Adrenal gland (tissue), 9 donors: ENCODE measurements at regions not wholly inside any gene's neighbourhood (a gene's known extent, or its start where the extent isn't known, plus 50 kb on each side); places are given as distances from the start of the nearest gene placed in this dataset.

Experiments
- DNase-seq, 7 donors: peaks; one replicate each; pipeline ENCODE4 v3.0.0-alpha.2; 2019 to 2020
- H3K27ac ChIP-seq, 5 donors: fragments of 200-600 bp; sonication (generic) in 4 of 5; 1 replicate in 3 of 5; 2 replicates in 2 of 5; pipeline versions ENCODE4 v1.5.1 to v1.8.0; 2016 to 2020; ENCODE audit warnings: mild to moderate bottlenecking in 1 of 5
- H3K27me3 ChIP-seq: fragments of 200-600 bp; 2 replicates; pipeline ENCODE4 v1.8.0; 2021
- H3K36me3 ChIP-seq, 2 donors: fragments of 200-600 bp; replicated peaks in 1 of 2; 1 replicate in 1 of 2; 2 replicates in 1 of 2; pipeline versions ENCODE4 v1.5.1 to v1.8.0; 2018 to 2022
- H3K4me1 ChIP-seq, 2 donors: fragments of 200-600 bp; replicated peaks in 1 of 2; 1 replicate in 1 of 2; 2 replicates in 1 of 2; pipeline versions ENCODE4 v1.5.1 to v1.8.0; 2018 to 2021
- H3K4me3 ChIP-seq, 4 donors: fragments of 200-600 bp; sonication (generic) in 3 of 4; one replicate each; pipeline ENCODE4 v1.5.1; 2016 to 2018
- H3K9me3 ChIP-seq, 3 donors: fragments of 200-600 bp; sonication (generic) in 1 of 3; replicated peaks in 1 of 3; 1 replicate in 2 of 3; 2 replicates in 1 of 3; pipeline versions ENCODE4 v1.5.1 to v1.8.0; 2016 to 2021
- POLR2A ChIP-seq, 2 donors: fragments of 450-650 bp; IDR thresholded peaks; one replicate each; pipeline ENCODE4 v1.6.1; 2017; ENCODE audit warnings: antibody characterized with exemption in 2 of 2, mild to moderate bottlenecking in 2 of 2, moderate library complexity in 1 of 2
- WGBS, 4 donors: extraction: QIAGEN DNeasy Blood & Tissue Kit in 2 of 4; methylation state at CpG; one replicate each; pipeline versions ENCODE4 v1.1.5 to v1.1.7; 2013 to 2017; 5-methylcytosine and 5-hydroxymethylcytosine counted together
- intact Hi-C, 2 donors: fragments of 100-400 bp; cut with DNase I; formaldehyde crosslinking; loops; one replicate each; pipeline versions ENCODE4 v1.14.1 to v1.15.0; 2022 to 2023
- TF ChIP-seq, protein P1 (sequence below), 6 experiments: fragments of 450-650 bp in 4 of 6; fragments of 200-600 bp in 2 of 6; sonication (generic) in 1 of 6; IDR thresholded peaks; 1 replicate in 5 of 6; 2 replicates in 1 of 6; pipeline versions ENCODE4 v1.5.1 to v1.8.0; 2016 to 2021; ENCODE audit warnings: antibody characterized with exemption in 6 of 6, mild to moderate bottlenecking in 2 of 6, moderate library complexity in 1 of 6
- donor health status: healthy with polysubstance abuse.
- donor health status: Bipolar disorder and iron deficiency.
- donor health status: DM: yes; HTN: yes; CAD: no.
- donor health status: DM: no; HTN: no; CAD: no.
- donor health status: DM: no; HTN: no; CAD: no.

DNA sequence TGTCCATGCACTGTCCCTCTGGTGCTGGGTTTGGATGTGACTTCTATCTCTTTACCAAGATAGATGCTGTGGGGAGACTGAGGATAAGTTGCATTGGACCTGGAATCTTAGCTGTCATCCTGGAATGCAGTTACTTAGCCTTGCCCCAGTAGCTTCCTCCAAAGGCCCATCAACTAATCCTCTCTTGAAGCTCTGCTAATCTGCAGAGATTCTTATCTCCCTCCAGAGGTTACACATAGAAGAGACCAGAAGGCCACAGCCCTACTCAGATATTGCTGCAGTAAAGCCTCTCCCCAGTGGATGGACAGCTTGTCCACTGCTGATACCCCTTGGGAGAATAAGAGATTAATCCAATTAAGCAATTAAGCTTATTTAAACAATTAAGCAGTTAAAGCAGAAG lies 867.2 kb downstream of the BCL11B start:
- intact Hi-C loops = no loop called here
- no peak overlapping the region for H3K4me3 ChIP-seq
- H3K4me1 ChIP-seq = no peaks in the 10 kb centered on the region
- no peaks in the 10 kb centered on the region for H3K36me3 ChIP-seq
- no peak for TF ChIP-seq POLR2A (IDR thresholded peaks at IDR 0.05)
- TF ChIP-seq, protein P1, sequence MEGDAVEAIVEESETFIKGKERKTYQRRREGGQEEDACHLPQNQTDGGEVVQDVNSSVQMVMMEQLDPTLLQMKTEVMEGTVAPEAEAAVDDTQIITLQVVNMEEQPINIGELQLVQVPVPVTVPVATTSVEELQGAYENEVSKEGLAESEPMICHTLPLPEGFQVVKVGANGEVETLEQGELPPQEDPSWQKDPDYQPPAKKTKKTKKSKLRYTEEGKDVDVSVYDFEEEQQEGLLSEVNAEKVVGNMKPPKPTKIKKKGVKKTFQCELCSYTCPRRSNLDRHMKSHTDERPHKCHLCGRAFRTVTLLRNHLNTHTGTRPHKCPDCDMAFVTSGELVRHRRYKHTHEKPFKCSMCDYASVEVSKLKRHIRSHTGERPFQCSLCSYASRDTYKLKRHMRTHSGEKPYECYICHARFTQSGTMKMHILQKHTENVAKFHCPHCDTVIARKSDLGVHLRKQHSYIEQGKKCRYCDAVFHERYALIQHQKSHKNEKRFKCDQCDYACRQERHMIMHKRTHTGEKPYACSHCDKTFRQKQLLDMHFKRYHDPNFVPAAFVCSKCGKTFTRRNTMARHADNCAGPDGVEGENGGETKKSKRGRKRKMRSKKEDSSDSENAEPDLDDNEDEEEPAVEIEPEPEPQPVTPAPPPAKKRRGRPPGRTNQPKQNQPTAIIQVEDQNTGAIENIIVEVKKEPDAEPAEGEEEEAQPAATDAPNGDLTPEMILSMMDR (IDR thresholded peaks at IDR 0.05) = no peak
- no peaks in the 10 kb centered on the region for H3K9me3 ChIP-seq
- no peaks in the 10 kb centered on the region for H3K27me3 ChIP-seq
- DNase-seq = no peak
- no peak overlapping the region for H3K27ac ChIP-seq

GRCh38 chr14:98408024-98408555 lies 863.9 kb downstream of the BCL11B start:
- DNase-seq = no peak
- no peaks in the 10 kb centered on the region for H3K27me3 ChIP-seq
- H3K4me1 ChIP-seq = no peaks in the 10 kb centered on the region
- no peak overlapping the region for H3K4me3 ChIP-seq
- H3K27ac ChIP-seq = no peak overlapping the region
- intact Hi-C loops = no loop called here
- no peaks in the 10 kb centered on the region for H3K36me3 ChIP-seq
- H3K9me3 ChIP-seq = no peaks in the 10 kb centered on the region
- 41 to 61% (median 43%) methylated on average over 6 of the region's 6 CpGs for WGBS, 4 donors
- TF ChIP-seq POLR2A (IDR thresholded peaks at IDR 0.05) = no peak
- TF ChIP-seq, protein P1 (IDR thresholded peaks at IDR 0.05) = no peak

DNA sequence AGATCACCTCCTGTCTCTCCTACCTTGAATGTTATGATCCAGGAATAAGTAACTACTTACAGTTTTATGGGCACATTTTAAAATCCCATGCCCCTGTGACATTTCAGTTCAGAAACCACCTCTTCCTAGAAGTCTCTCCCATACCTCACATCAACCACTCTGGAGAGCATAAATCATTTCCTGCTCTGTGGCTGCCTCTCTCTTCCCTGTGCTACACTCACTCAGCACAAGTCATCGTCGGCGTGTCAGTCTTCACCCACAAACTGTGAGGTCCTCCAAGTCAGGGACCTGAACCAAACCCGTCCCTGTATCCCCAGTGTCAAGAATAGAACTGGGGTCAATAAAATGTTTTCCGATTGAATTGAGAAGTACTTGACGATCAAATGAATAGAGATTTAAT lies 863.3 kb downstream of the BCL11B start:
- Histone ChIP-seq H3K27me3 (no peaks in the 10 kb centered on the region), H3K9me3 (no peaks in the 10 kb centered on the region), H3K27ac (no peak overlapping the region), H3K4me3 (no peak overlapping the region), H3K4me1 (no peaks in the 10 kb centered on the region), H3K36me3 (no peaks in the 10 kb centered on the region)
- no peak for DNase-seq
- intact Hi-C loops = no loop called here
- TF ChIP-seq POLR2A (IDR thresholded peaks at IDR 0.05) = no peak
- TF ChIP-seq, protein P1 (IDR thresholded peaks at IDR 0.05) = no peak
- WGBS, 4 donors = 73 to 87% (median 83%) methylated on average over 6 of the region's 6 CpGs

- DNase-seq = no peak
- no peaks in the 10 kb centered on the region for H3K9me3 ChIP-seq
- H3K27me3 ChIP-seq = no peaks in the 10 kb centered on the region
- 92 to 94% (median 94%) methylated on average over 8 of the region's 8 CpGs for WGBS, 4 donors
- H3K4me1 ChIP-seq = no peaks in the 10 kb centered on the region
- no peak overlapping the region for H3K27ac ChIP-seq
- intact Hi-C loops = no loop called here
- TF ChIP-seq, protein P1 (IDR thresholded peaks at IDR 0.05) = no peak
- TF ChIP-seq POLR2A (IDR thresholded peaks at IDR 0.05) = no peak
- no peak overlapping the region for H3K4me3 ChIP-seq
- H3K36me3 ChIP-seq = no peaks in the 10 kb centered on the region
Observed at GRCh38 chr14:98411154-98411553, 860.8 kb downstream of the BCL11B start.
